Breast epithelium (tissue), 4 donors: ENCODE measurements at regions not wholly inside any gene's neighbourhood (a gene's known extent, or its start where the extent isn't known, plus 50 kb on each side); places are given as distances from the start of the nearest gene placed in this dataset.
"Not testable (repeated sequence)": the region's sequence is repeated elsewhere in the genome, so short reads cannot be mapped to it uniquely, and the experiment has no call there.

ENCODE experiments used
- DNase-seq, 2 donors: peaks; one replicate each; pipeline ENCODE4 v3.0.0-alpha.2; 2019; ENCODE audit warnings: low spot score in 2 of 2
- H3K27ac ChIP-seq, 2 donors: fragments of 200-600 bp; sonication (generic) in 1 of 2; one replicate each; pipeline ENCODE4 v1.5.1; 2016 to 2019; ENCODE audit warnings: mild to moderate bottlenecking in 1 of 2
- H3K27me3 ChIP-seq, 2 donors: fragments of 200-600 bp; sonication (generic) in 1 of 2; one replicate each; pipeline versions ENCODE4 v1.5.1 to v1.6.0; 2017 to 2019; ENCODE audit warnings: control low read depth in 1 of 2, mild to moderate bottlenecking in 1 of 2
- H3K36me3 ChIP-seq: fragments of 200-600 bp; one replicate; pipeline ENCODE4 v1.5.1; 2019
- H3K4me1 ChIP-seq, 2 donors: fragments of 200-600 bp; sonication (generic); one replicate each; pipeline ENCODE4 v1.5.1; 2016 to 2019; ENCODE audit warnings: control low read depth in 1 of 2
- H3K4me3 ChIP-seq, 3 donors: fragments of 200-600 bp; sonication (generic); 1 replicate in 2 of 3; 2 replicates in 1 of 3; pipeline ENCODE4 v1.5.1; 2016 to 2019; ENCODE audit warnings: mild to moderate bottlenecking in 3 of 3, moderate library complexity in 2 of 3
- H3K9me3 ChIP-seq, 2 donors: fragments of 200-600 bp; sonication (generic) in 1 of 2; one replicate each; pipeline ENCODE4 v1.5.1; 2016 to 2019; ENCODE audit warnings: control low read depth in 1 of 2
- CTCF ChIP-seq, 3 donors: fragments of 450-650 bp; IDR thresholded peaks; one replicate each; pipeline ENCODE4 v1.5.1; 2016 to 2017; ENCODE audit warnings: antibody characterized with exemption in 3 of 3, mild to moderate bottlenecking in 3 of 3, moderate library complexity in 3 of 3
- POLR2A ChIP-seq: fragments of 450-650 bp; IDR thresholded peaks from one replicate; pipeline ENCODE4 v1.6.1; 2016; ENCODE audit warnings: antibody characterized with exemption, mild to moderate bottlenecking, moderate library complexity
- POLR2AphosphoS5 ChIP-seq, 3 donors: sonication (generic); formaldehyde crosslinking; IDR thresholded peaks; one replicate each; pipeline ENCODE4 v1.6.1; 2017; ENCODE audit warnings: antibody characterized with exemption in 3 of 3
- intact Hi-C: fragments of 100-400 bp; cut with DNase I; formaldehyde crosslinking; loops from one replicate; pipeline ENCODE4 v1.15.1; 2023; ENCODE audit warnings: low total_unique reads

- no peaks in the 10 kb centered on the region for H3K9me3 ChIP-seq
- no peaks in the 10 kb centered on the region for H3K4me1 ChIP-seq
- H3K36me3 ChIP-seq, result no peaks in the 10 kb centered on the region
- H3K27me3 ChIP-seq, result no peaks in the 10 kb centered on the region
- H3K4me3 ChIP-seq, result no peak overlapping the region
- no peak for TF ChIP-seq POLR2AphosphoS5 (IDR thresholded peaks at IDR 0.05)
- no peak for TF ChIP-seq POLR2A
- TF ChIP-seq CTCF (IDR thresholded peaks at IDR 0.05), result no peak
- intact Hi-C loops, result no loop called here
- H3K27ac ChIP-seq, result no peak overlapping the region
- no peak for DNase-seq
These were observed 438.0 kb upstream of the WWC1 start for GRCh38 chr5:167853421-167853820.

DNA sequence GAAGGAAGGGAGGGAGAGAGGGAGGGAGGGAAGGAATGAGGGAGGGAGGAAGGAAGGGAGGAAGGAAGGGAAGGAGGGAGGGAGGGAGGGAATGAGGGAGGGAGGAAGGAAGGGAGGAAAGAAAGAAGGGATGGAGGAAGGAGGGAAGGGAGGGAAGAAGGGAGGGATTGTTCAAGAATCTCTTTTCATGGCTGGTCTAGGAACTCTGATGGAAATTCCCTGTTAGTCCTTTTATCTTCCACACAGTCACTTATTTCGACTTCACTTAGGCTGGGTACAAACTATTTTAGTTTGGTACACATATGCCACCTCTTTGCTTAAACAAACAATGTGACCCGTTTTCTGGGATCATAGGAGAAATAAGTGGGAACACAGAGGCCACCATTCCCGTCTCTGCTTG, 435.6 kb upstream of the WWC1 start:
- intact Hi-C loops, result no loop called here
- Histone ChIP-seq H3K36me3 (no peaks in the 10 kb centered on the region), H3K4me1 (no peaks in the 10 kb centered on the region), H3K27ac (no peak overlapping the region), H3K27me3 (no peaks in the 10 kb centered on the region), H3K4me3 (no peak overlapping the region), H3K9me3 (no peaks in the 10 kb centered on the region)
- DNase-seq, result no peak
- no peak for TF ChIP-seq CTCF (IDR thresholded peaks at IDR 0.05)
- TF ChIP-seq POLR2AphosphoS5 (IDR thresholded peaks at IDR 0.05), result no peak
- TF ChIP-seq POLR2A, result no peak

DNA sequence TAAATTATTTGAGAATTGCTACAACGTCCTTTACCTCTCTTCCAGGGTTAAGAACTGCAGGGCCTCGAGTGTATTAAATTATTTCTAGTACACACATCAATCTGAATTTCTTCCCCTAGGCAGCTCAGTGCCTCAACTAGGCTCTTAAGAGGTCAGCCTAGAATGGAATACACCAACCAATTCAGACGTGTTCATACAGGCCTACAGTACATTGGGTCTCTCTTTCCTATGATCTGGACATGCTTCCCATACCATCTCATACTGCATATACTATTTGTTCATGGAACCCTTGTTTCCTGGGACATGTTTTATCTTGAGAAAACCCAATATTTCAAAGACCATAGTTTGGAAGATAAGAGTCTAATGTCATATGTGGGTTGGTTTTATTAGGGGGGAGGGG, 434.1 kb upstream of the WWC1 start:
- H3K9me3 ChIP-seq, result no peaks in the 10 kb centered on the region
- DNase-seq, result no peak
- H3K36me3 ChIP-seq, result no peaks in the 10 kb centered on the region
- H3K27ac ChIP-seq, result no peak overlapping the region
- TF ChIP-seq POLR2A, result no peak
- TF ChIP-seq CTCF (IDR thresholded peaks at IDR 0.05), result no peak
- TF ChIP-seq POLR2AphosphoS5 (IDR thresholded peaks at IDR 0.05), result no peak
- no peak overlapping the region for H3K4me3 ChIP-seq
- intact Hi-C loops, result no loop called here
- H3K4me1 ChIP-seq, result no peaks in the 10 kb centered on the region
- no peaks in the 10 kb centered on the region for H3K27me3 ChIP-seq

GRCh38 chr5:167858186-167858855, 433.1 kb upstream of the WWC1 start:
- not testable (repeated sequence) for H3K4me1 ChIP-seq

GRCh38 chr5:167861129-167861927, 430.1 kb upstream of the WWC1 start:
- no peaks in the 10 kb centered on the region for H3K36me3 ChIP-seq
- intact Hi-C loops, result no loop called here
- no peak for DNase-seq

More at GRCh38 chr5:167858186-167858855, 433.1 kb upstream of the WWC1 start:
- intact Hi-C loops, H3K9me3 ChIP-seq, DNase-seq, H3K36me3 ChIP-seq, H3K27ac ChIP-seq, H3K4me3 ChIP-seq, H3K27me3 ChIP-seq: not testable (repeated sequence)

More at GRCh38 chr5:167861129-167861927, 430.1 kb upstream of the WWC1 start:
- Histone ChIP-seq H3K4me1 (no peaks in the 10 kb centered on the region), H3K9me3 (no peaks in the 10 kb centered on the region), H3K27ac (no peak overlapping the region), H3K27me3 (no peaks in the 10 kb centered on the region), H3K4me3 (no peak overlapping the region)
- TF ChIP-seq POLR2A (no peak), CTCF (IDR thresholded peaks at IDR 0.05) (no peak), POLR2AphosphoS5 (IDR thresholded peaks at IDR 0.05) (no peak)
